ENCODE measurements at regions not wholly inside any gene's neighbourhood (a gene's known extent, or its start where the extent isn't known, plus 50 kb on each side); places are given as distances from the start of the nearest gene placed in this dataset.

GRCh38 chr3:145842294-145842902, 318.6 kb downstream of the PLOD2 start:
- Histone ChIP-seq H3K4me1 (no peaks in the 10 kb centered on the region), H3K4me3 (no peak overlapping the region), H3K27me3 (ENCODE audit: insufficient read depth in 3 of 3, low read length in 2 of 3) (no peaks in the 10 kb centered on the region), H3K27ac (no peak overlapping the region), H3K36me3 (ENCODE audit: insufficient read depth in 1 of 2, low read depth in 1 of 2) (no peaks in the 10 kb centered on the region), H3K9me3 (no peaks in the 10 kb centered on the region)
- WGBS, 3 donors: 64 to 71% (median 70%) methylated on average over 2 of the region's 2 CpGs
- TF ChIP-seq CTCF (IDR thresholded peaks at IDR 0.05): no peak
- ATAC-seq (no peak), DNase-seq (no peak)
- intact Hi-C loops (cut with DNase I): no loop called here

- Histone ChIP-seq H3K4me3 (no peak overlapping the region), H3K4me1 (no peaks in the 10 kb centered on the region), H3K9me3 (no peaks in the 10 kb centered on the region), H3K36me3 (ENCODE audit: insufficient read depth in 1 of 2, low read depth in 1 of 2) (no peaks in the 10 kb centered on the region), H3K27ac (no peak overlapping the region), H3K27me3 (ENCODE audit: insufficient read depth in 3 of 3, low read length in 2 of 3) (no peaks in the 10 kb centered on the region)
- WGBS, 3 donors: 58 to 71% (median 67%) methylated on average over 1 of the region's 1 CpG
- ATAC-seq (no peak), DNase-seq (no peak)
- TF ChIP-seq CTCF (IDR thresholded peaks at IDR 0.05): no peak
- intact Hi-C loops (cut with DNase I): no loop called here
These were observed 317.4 kb downstream of the PLOD2 start for GRCh38 chr3:145843561-145843960.

- no peak overlapping the region for H3K4me3 ChIP-seq
- no peak for TF ChIP-seq CTCF (IDR thresholded peaks at IDR 0.05)
- H3K9me3 ChIP-seq: no peaks in the 10 kb centered on the region
- no peak for DNase-seq
- no peak overlapping the region for H3K27ac ChIP-seq
- intact Hi-C loops (cut with DNase I): no loop called here
- no peaks in the 10 kb centered on the region for H3K4me1 ChIP-seq
- no peaks in the 10 kb centered on the region for H3K27me3 ChIP-seq (ENCODE audit: insufficient read depth in 3 of 3, low read length in 2 of 3)
- WGBS, 3 donors: 86 to 94% (median 89%) methylated on average over 1 of the region's 1 CpG
- H3K36me3 ChIP-seq (ENCODE audit: insufficient read depth in 1 of 2, low read depth in 1 of 2): no peaks in the 10 kb centered on the region
- ATAC-seq: no peak
These were observed 311.9 kb downstream of the PLOD2 start for GRCh38 chr3:145849115-145849514.

GRCh38 chr3:145854499-145854898, 306.5 kb downstream of the PLOD2 start:
- WGBS, 3 donors: 68 to 79% (median 73%) methylated on average over 2 of the region's 2 CpGs
- Histone ChIP-seq H3K4me1 (no peaks in the 10 kb centered on the region), H3K27ac (no peak overlapping the region), H3K27me3 (ENCODE audit: insufficient read depth in 3 of 3, low read length in 2 of 3) (no peaks in the 10 kb centered on the region), H3K9me3 (no peaks in the 10 kb centered on the region), H3K36me3 (ENCODE audit: insufficient read depth in 1 of 2, low read depth in 1 of 2) (no peaks in the 10 kb centered on the region), H3K4me3 (no peak overlapping the region)
- DNase-seq (no peak), ATAC-seq (no peak)
- no peak for TF ChIP-seq CTCF (IDR thresholded peaks at IDR 0.05)
- intact Hi-C loops (cut with DNase I): no loop called here

- no peak for TF ChIP-seq CTCF (IDR thresholded peaks at IDR 0.05)
- ATAC-seq (no peak), DNase-seq (no peak)
- intact Hi-C loops (cut with DNase I): no loop called here
- Histone ChIP-seq H3K27ac (no peak overlapping the region), H3K36me3 (ENCODE audit: insufficient read depth in 1 of 2, low read depth in 1 of 2) (no peaks in the 10 kb centered on the region), H3K4me3 (no peak overlapping the region), H3K4me1 (no peaks in the 10 kb centered on the region), H3K9me3 (no peaks in the 10 kb centered on the region), H3K27me3 (ENCODE audit: insufficient read depth in 3 of 3, low read length in 2 of 3) (no peaks in the 10 kb centered on the region)
- 76 to 79% (median 78%) methylated on average over 1 of the region's 1 CpG for WGBS, 3 donors
These were observed 303.0 kb downstream of the PLOD2 start for GRCh38 chr3:145857956-145858355.
